ENCODE measurements at regions not wholly inside any gene's neighbourhood (a gene's known extent, or its start where the extent isn't known, plus 50 kb on each side); places are given as distances from the start of the nearest gene placed in this dataset.
"Not testable (repeated sequence)": the region's sequence is repeated elsewhere in the genome, so short reads cannot be mapped to it uniquely, and the experiment has no call there.

GRCh38 chr12:42733911-42734310, 144.4 kb upstream of the PRICKLE1 start:
- Mint-ChIP-seq H3K4me3 (no peak overlapping the region), H3K27me3 (no peaks in the 10 kb centered on the region), H3K4me1 (ENCODE audit: low read depth in 2 of 2) (no peaks in the 10 kb centered on the region), H3K9me3 (peaks cover 3% of the 10 kb centered on the region), H3K27ac (no peak overlapping the region), H3K36me3 (no peaks in the 10 kb centered on the region)
- DNase-seq (ENCODE audit: low spot score) (no peak), ATAC-seq (no peak)

GRCh38 chr12:42732908-42733411, 143.4 kb upstream of the PRICKLE1 start:
- H3K27me3 Mint-ChIP-seq, result no peaks in the 10 kb centered on the region
- ATAC-seq (no peak), DNase-seq (ENCODE audit: low spot score) (no peak)
- peaks cover 3% of the 10 kb centered on the region for H3K9me3 Mint-ChIP-seq
- H3K36me3 Mint-ChIP-seq, result no peaks in the 10 kb centered on the region
- H3K4me1 Mint-ChIP-seq (ENCODE audit: low read depth in 2 of 2), result no peaks in the 10 kb centered on the region
- no peak overlapping the region for H3K27ac Mint-ChIP-seq
- no peak overlapping the region for H3K4me3 Mint-ChIP-seq

GRCh38 chr12:42730291-42730690, 140.7 kb upstream of the PRICKLE1 start:
- no peak for DNase-seq (ENCODE audit: low spot score)
- no peak for ATAC-seq
- no peaks in the 10 kb centered on the region for H3K27me3 Mint-ChIP-seq
- H3K9me3 Mint-ChIP-seq, result peaks cover 3% of the 10 kb centered on the region
- no peak overlapping the region for H3K4me3 Mint-ChIP-seq
- no peaks in the 10 kb centered on the region for H3K36me3 Mint-ChIP-seq
- H3K4me1 Mint-ChIP-seq (ENCODE audit: low read depth in 2 of 2), result no peaks in the 10 kb centered on the region
- no peak overlapping the region for H3K27ac Mint-ChIP-seq

- Mint-ChIP-seq H3K4me3 (no peak overlapping the region), H3K9me3 (peaks cover 3% of the 10 kb centered on the region), H3K27ac (no peak overlapping the region), H3K27me3 (no peaks in the 10 kb centered on the region), H3K4me1 (ENCODE audit: low read depth in 2 of 2) (no peaks in the 10 kb centered on the region), H3K36me3 (no peaks in the 10 kb centered on the region)
- DNase-seq (ENCODE audit: low spot score), result no peak
- no peak for ATAC-seq
Observed at GRCh38 chr12:42729535-42729900, 140.0 kb upstream of the PRICKLE1 start.

- H3K27ac Mint-ChIP-seq, result no peak overlapping the region
- no peaks in the 10 kb centered on the region for H3K36me3 Mint-ChIP-seq
- H3K4me3 Mint-ChIP-seq, result no peak overlapping the region
- ATAC-seq (no peak), DNase-seq (ENCODE audit: low spot score) (no peak)
- no peaks in the 10 kb centered on the region for H3K4me1 Mint-ChIP-seq (ENCODE audit: low read depth in 2 of 2)
- H3K27me3 Mint-ChIP-seq, result no peaks in the 10 kb centered on the region
- H3K9me3 Mint-ChIP-seq, result peaks cover 3% of the 10 kb centered on the region
Observed at GRCh38 chr12:42728770-42729534, 139.4 kb upstream of the PRICKLE1 start.

- no peaks in the 10 kb centered on the region for H3K36me3 Mint-ChIP-seq
- H3K4me3 Mint-ChIP-seq, result no peak overlapping the region
- ATAC-seq (no peak), DNase-seq (ENCODE audit: low spot score) (no peak)
- no peak overlapping the region for H3K27ac Mint-ChIP-seq
- peaks cover 3% of the 10 kb centered on the region for H3K9me3 Mint-ChIP-seq
- no peaks in the 10 kb centered on the region for H3K27me3 Mint-ChIP-seq
- H3K4me1 Mint-ChIP-seq (ENCODE audit: low read depth in 2 of 2), result no peaks in the 10 kb centered on the region
Observed at GRCh38 chr12:42728287-42728686, 138.7 kb upstream of the PRICKLE1 start.

- no peak for DNase-seq (ENCODE audit: low spot score)
- Mint-ChIP-seq H3K4me3 (no peak overlapping the region), H3K9me3 (peaks cover 6% of the 10 kb centered on the region), H3K36me3 (no peaks in the 10 kb centered on the region), H3K27ac (no peak overlapping the region), H3K4me1 (ENCODE audit: low read depth in 2 of 2) (no peaks in the 10 kb centered on the region), H3K27me3 (no peaks in the 10 kb centered on the region)
- ATAC-seq, result no peak
Observed at GRCh38 chr12:42725809-42726208, 136.3 kb upstream of the PRICKLE1 start.

- H3K4me1 Mint-ChIP-seq (ENCODE audit: low read depth in 2 of 2), result no peaks in the 10 kb centered on the region
- ATAC-seq, result no peak
Observed at GRCh38 chr12:42716491-42716891, 126.9 kb upstream of the PRICKLE1 start.

GRCh38 chr12:42713566-42713965, 124.0 kb upstream of the PRICKLE1 start:
- peaks cover 13% of the 10 kb centered on the region for H3K9me3 Mint-ChIP-seq
- not testable (repeated sequence) for ATAC-seq; H3K27me3 Mint-ChIP-seq; DNase-seq (ENCODE audit: low spot score); H3K27ac Mint-ChIP-seq; H3K4me1 Mint-ChIP-seq (ENCODE audit: low read depth in 2 of 2); H3K4me3 Mint-ChIP-seq; H3K36me3 Mint-ChIP-seq

More at GRCh38 chr12:42716491-42716891, 126.9 kb upstream of the PRICKLE1 start:
- H3K4me3 Mint-ChIP-seq, result no peak overlapping the region
- no peak for DNase-seq (ENCODE audit: low spot score)
- H3K36me3 Mint-ChIP-seq, result no peaks in the 10 kb centered on the region
- peaks cover 4% of the 10 kb centered on the region for H3K9me3 Mint-ChIP-seq
- H3K27me3 Mint-ChIP-seq, result no peaks in the 10 kb centered on the region
- no peak overlapping the region for H3K27ac Mint-ChIP-seq

GRCh38 chr12:42708374-42708773, 118.8 kb upstream of the PRICKLE1 start:
- H3K27ac Mint-ChIP-seq; H3K4me1 Mint-ChIP-seq (ENCODE audit: low read depth in 2 of 2); ATAC-seq; H3K4me3 Mint-ChIP-seq; DNase-seq (ENCODE audit: low spot score); H3K27me3 Mint-ChIP-seq; H3K36me3 Mint-ChIP-seq: not testable (repeated sequence)
- peaks cover 11% of the 10 kb centered on the region for H3K9me3 Mint-ChIP-seq

GRCh38 chr12:42707312-42708226, 118.0 kb upstream of the PRICKLE1 start:
- H3K36me3 Mint-ChIP-seq, result peaks cover 5% of the 10 kb centered on the region

GRCh38 chr12:42706321-42706720, 116.8 kb upstream of the PRICKLE1 start:
- Mint-ChIP-seq H3K27ac (no peak overlapping the region), H3K9me3 (peaks cover 11% of the 10 kb centered on the region), H3K4me1 (ENCODE audit: low read depth in 2 of 2) (no peaks in the 10 kb centered on the region), H3K4me3 (no peak overlapping the region), H3K27me3 (no peaks in the 10 kb centered on the region), H3K36me3 (peaks cover 5% of the 10 kb centered on the region)
- ATAC-seq (no peak), DNase-seq (ENCODE audit: low spot score) (no peak)

More at GRCh38 chr12:42707312-42708226, 118.0 kb upstream of the PRICKLE1 start:
- Mint-ChIP-seq H3K9me3 (peaks cover 11% of the 10 kb centered on the region), H3K27ac (no peak overlapping the region), H3K27me3 (no peaks in the 10 kb centered on the region), H3K4me3 (no peak overlapping the region), H3K4me1 (ENCODE audit: low read depth in 2 of 2) (no peaks in the 10 kb centered on the region)
- ATAC-seq (no peak), DNase-seq (ENCODE audit: low spot score) (no peak)

GRCh38 chr12:42705863-42706262, 116.3 kb upstream of the PRICKLE1 start:
- no peaks in the 10 kb centered on the region for H3K4me1 Mint-ChIP-seq (ENCODE audit: low read depth in 2 of 2)
- ATAC-seq (no peak), DNase-seq (ENCODE audit: low spot score) (no peak)
- peaks cover 7% of the 10 kb centered on the region for H3K9me3 Mint-ChIP-seq
- no peak overlapping the region for H3K4me3 Mint-ChIP-seq
- H3K27ac Mint-ChIP-seq, result no peak overlapping the region
- H3K36me3 Mint-ChIP-seq, result peaks cover under 1% of the 10 kb centered on the region
- no peaks in the 10 kb centered on the region for H3K27me3 Mint-ChIP-seq

GRCh38 chr12:42704810-42705401, 115.4 kb upstream of the PRICKLE1 start:
- ATAC-seq (peak in 1 of 2 donors; percentile 31), DNase-seq (ENCODE audit: low spot score) (no peak)
- Mint-ChIP-seq H3K27me3 (no peaks in the 10 kb centered on the region), H3K4me3 (no peak overlapping the region), H3K27ac (no peak overlapping the region), H3K36me3 (no peaks in the 10 kb centered on the region), H3K4me1 (ENCODE audit: low read depth in 2 of 2) (no peaks in the 10 kb centered on the region), H3K9me3 (peaks cover 6% of the 10 kb centered on the region)

All from natural killer cell treated with Interleukin-12 subunit alpha and Interleukin-12 subunit beta and Interleukin-15 and Interleukin-18, amount 100 ng/mL, for 72 hours (primary cell).